GM19372 (cell line): ENCODE measurements at regions not wholly inside any gene's neighbourhood (a gene's known extent, or its start where the extent isn't known, plus 50 kb on each side); places are given as distances from the start of the nearest gene placed in this dataset.

Experiments used
- ATAC-seq: cut with Tn5 transposase; IDR thresholded peaks from one replicate; pipeline ENCODE4 v1.9.1; 2021; ENCODE audit warnings: mild to moderate bottlenecking, low read depth, moderate library complexity; ENCODE audit not compliant: unreplicated experiment

GRCh38 chr7:47007471-47007870, 574.4 kb downstream of the TNS3 start:
- no peak for ATAC-seq

- ATAC-seq: no peak
Measured at GRCh38 chr7:47000561-47000960, 581.4 kb downstream of the TNS3 start.

- ATAC-seq: no peak
Measured at GRCh38 chr7:46999866-47000265, 582.0 kb downstream of the TNS3 start.

- no peak for ATAC-seq
Measured at GRCh38 chr7:46996972-46997371, 584.9 kb downstream of the TNS3 start.

GRCh38 chr7:46993396-46993795, 588.5 kb downstream of the TNS3 start:
- no peak for ATAC-seq

- ATAC-seq: no peak
Measured at GRCh38 chr7:46990761-46991160, 591.1 kb downstream of the TNS3 start.

GRCh38 chr7:46989247-46989646, 592.7 kb downstream of the TNS3 start:
- ATAC-seq: no peak

GRCh38 chr7:46982928-46983327, 599.0 kb downstream of the TNS3 start:
- no peak for ATAC-seq

- ATAC-seq: no peak
Measured at GRCh38 chr7:46979439-46979838, 602.5 kb downstream of the TNS3 start.

GRCh38 chr7:46975493-46975892, 606.4 kb downstream of the TNS3 start:
- no peak for ATAC-seq

- ATAC-seq: no peak
Measured at GRCh38 chr7:46972205-46972604, 609.7 kb downstream of the TNS3 start.

- ATAC-seq: no peak
Measured at GRCh38 chr7:46970476-46970875, 611.4 kb downstream of the TNS3 start.

GRCh38 chr7:46970131-46970430, 611.8 kb downstream of the TNS3 start:
- ATAC-seq: no peak

- ATAC-seq: no peak
Measured at GRCh38 chr7:46969303-46970130, 612.4 kb downstream of the TNS3 start.

- no peak for ATAC-seq
Measured at GRCh38 chr7:46968003-46968402, 613.9 kb downstream of the TNS3 start.

- no peak for ATAC-seq
Measured at GRCh38 chr7:46963719-46964118, 618.2 kb downstream of the TNS3 start.

- ATAC-seq: no peak
Measured at GRCh38 chr7:46960970-46961369, 620.9 kb downstream of the TNS3 start.

GRCh38 chr7:46957195-46957594, 624.7 kb downstream of the TNS3 start:
- ATAC-seq: no peak

GRCh38 chr7:46955531-46955930, 626.4 kb downstream of the TNS3 start:
- ATAC-seq: no peak

- no peak for ATAC-seq
Measured at GRCh38 chr7:46954181-46954580, 627.7 kb downstream of the TNS3 start.

GRCh38 chr7:46953008-46953407, 628.9 kb downstream of the TNS3 start:
- ATAC-seq: no peak

- no peak for ATAC-seq
Measured at GRCh38 chr7:46949270-46949931, 632.5 kb downstream of the TNS3 start.
